Frontal cortex (tissue), 3 donors: ENCODE measurements at regions not wholly inside any gene's neighbourhood (a gene's known extent, or its start where the extent isn't known, plus 50 kb on each side); places are given as distances from the start of the nearest gene placed in this dataset.
A peak's percentile ranks its signal among the peaks of the same experiment; 100 is the strongest.

Experiments
- DNase-seq, 2 donors: peaks; one replicate each; pipeline ENCODE4 v3.0.0; 2012; ENCODE audit warnings: low spot score in 2 of 2
- FAIRE-seq: peaks from 2 replicates; lab custom pipeline; 2012; peaks lifted over from hg19 to GRCh38; lab: Jason Lieb, UNC
- donor health status: control.
- donor health status: control.
- donor health status: control.

- DNase-seq (no peak), FAIRE-seq (no peak)
These were observed 233.8 kb upstream of the TMEM161B start for GRCh38 chr5:88502179-88503040.

GRCh38 chr5:88495810-88496209, 227.2 kb upstream of the TMEM161B start:
- FAIRE-seq (no peak), DNase-seq (no peak)

- FAIRE-seq (no peak), DNase-seq (no peak)
These were observed 222.2 kb upstream of the TMEM161B start for GRCh38 chr5:88490874-88491273.

GRCh38 chr5:88489364-88489763, 220.7 kb upstream of the TMEM161B start:
- DNase-seq = no peak
- no peak for FAIRE-seq

- DNase-seq (no peak), FAIRE-seq (no peak)
These were observed 219.9 kb upstream of the TMEM161B start for GRCh38 chr5:88488561-88488960.

- DNase-seq = no peak
These were observed 219.5 kb upstream of the TMEM161B start for GRCh38 chr5:88488130-88488529.

GRCh38 chr5:88487066-88487465, 218.4 kb upstream of the TMEM161B start:
- no peak for DNase-seq

More at GRCh38 chr5:88488130-88488529, 219.5 kb upstream of the TMEM161B start:
- FAIRE-seq = no peak

GRCh38 chr5:88486431-88486830, 217.8 kb upstream of the TMEM161B start:
- FAIRE-seq = no peak
- no peak for DNase-seq

More at GRCh38 chr5:88487066-88487465, 218.4 kb upstream of the TMEM161B start:
- FAIRE-seq = no peak

- FAIRE-seq = no peak
- no peak for DNase-seq
These were observed 216.9 kb upstream of the TMEM161B start for GRCh38 chr5:88485531-88485930.

- FAIRE-seq = no peak
These were observed 215.5 kb upstream of the TMEM161B start for GRCh38 chr5:88483964-88484672.

GRCh38 chr5:88480801-88481499, 212.3 kb upstream of the TMEM161B start:
- DNase-seq (no peak), FAIRE-seq (no peak)

More at GRCh38 chr5:88483964-88484672, 215.5 kb upstream of the TMEM161B start:
- DNase-seq = no peak

GRCh38 chr5:88480245-88480644, 211.6 kb upstream of the TMEM161B start:
- DNase-seq (peak in 1 of 2 donors; percentile 4), FAIRE-seq (no peak)

- DNase-seq = peak in 1 of 2 donors; percentile 4
- FAIRE-seq = no peak
These were observed 205.9 kb upstream of the TMEM161B start for GRCh38 chr5:88474574-88474973.

- DNase-seq (no peak), FAIRE-seq (peak; percentile 60)
These were observed 202.1 kb upstream of the TMEM161B start for GRCh38 chr5:88470745-88471144.

GRCh38 chr5:88459971-88460370, 191.3 kb upstream of the TMEM161B start:
- no peak for DNase-seq
- FAIRE-seq = no peak

GRCh38 chr5:88452820-88453219, 184.2 kb upstream of the TMEM161B start:
- FAIRE-seq (no peak), DNase-seq (no peak)

- no peak for FAIRE-seq
- no peak for DNase-seq
These were observed 181.6 kb upstream of the TMEM161B start for GRCh38 chr5:88450239-88450638.

- DNase-seq = no peak
- no peak for FAIRE-seq
These were observed 169.4 kb upstream of the TMEM161B start for GRCh38 chr5:88438006-88438405.

GRCh38 chr5:88436290-88436689, 167.6 kb upstream of the TMEM161B start:
- DNase-seq (no peak), FAIRE-seq (no peak)

GRCh38 chr5:88428633-88429032, 160.0 kb upstream of the TMEM161B start:
- FAIRE-seq (no peak), DNase-seq (no peak)
